Left lung (tissue), 4 donors: ENCODE measurements at regions not wholly inside any gene's neighbourhood (a gene's known extent, or its start where the extent isn't known, plus 50 kb on each side); places are given as distances from the start of the nearest gene placed in this dataset.

Experiments
- ATAC-seq: fragments of 200-7000 bp; cut with Tn5 transposase; one replicate; pipeline ENCODE4 v1.9.1; 2020; ENCODE audit warnings: moderate library complexity
- DNase-seq, 4 donors: peaks; one replicate each; pipeline ENCODE4 v3.0.0-alpha.2; 2013 to 2020
- H3K27ac ChIP-seq, 2 donors: fragments of 200-600 bp; sonication (generic) in 1 of 2; one replicate each; pipeline versions ENCODE4 v1.5.0 to v1.8.0; 2020 to 2021
- H3K27me3 ChIP-seq, 2 donors: fragments of 200-600 bp; sonication (generic) in 1 of 2; one replicate each; pipeline versions ENCODE4 v1.5.0 to v1.8.0; 2020 to 2021
- H3K36me3 ChIP-seq, 2 donors: fragments of 200-600 bp; sonication (generic) in 1 of 2; one replicate each; pipeline versions ENCODE4 v1.5.0 to v1.8.0; 2020 to 2021
- H3K4me1 ChIP-seq, 2 donors: fragments of 200-600 bp; one replicate each; pipeline ENCODE4 v1.8.0; 2021
- H3K4me3 ChIP-seq, 2 donors: fragments of 200-600 bp; sonication (generic) in 1 of 2; one replicate each; pipeline versions ENCODE4 v1.5.0 to v1.8.0; 2020 to 2021; ENCODE audit warnings: mild to moderate bottlenecking in 1 of 2
- H3K9me3 ChIP-seq, 2 donors: fragments of 200-600 bp; sonication (generic) in 1 of 2; one replicate each; pipeline versions ENCODE4 v1.5.0 to v1.8.0; 2020 to 2021
- intact Hi-C, 2 donors: fragments of 100-400 bp; cut with DNase I; formaldehyde crosslinking; loops; one replicate each; pipeline versions ENCODE4 v1.11.2 to v1.14.2; 2022
- TF ChIP-seq, protein P1 (sequence below), 2 donors: fragments of 200-600 bp; sonication (generic) in 1 of 2; IDR thresholded peaks; one replicate each; pipeline versions ENCODE4 v1.5.0 to v1.8.0; 2021; ENCODE audit warnings: antibody characterized with exemption in 2 of 2
- donor health status: DM: no; HTN: yes; CAD: no.
- donor health status: DM: no; HTN: no; CAD: no.

GRCh38 chr20:57860576-57860975 is 150.8 kb upstream of the PMEPA1 start:
- Histone ChIP-seq H3K9me3 (no peaks in the 10 kb centered on the region), H3K27ac (no peak overlapping the region), H3K27me3 (no peaks in the 10 kb centered on the region), H3K4me1 (no peaks in the 10 kb centered on the region), H3K4me3 (no peak overlapping the region), H3K36me3 (no peaks in the 10 kb centered on the region)
- DNase-seq (no peak), ATAC-seq (no peak)
- intact Hi-C loops = no loop called here
- TF ChIP-seq, protein P1, sequence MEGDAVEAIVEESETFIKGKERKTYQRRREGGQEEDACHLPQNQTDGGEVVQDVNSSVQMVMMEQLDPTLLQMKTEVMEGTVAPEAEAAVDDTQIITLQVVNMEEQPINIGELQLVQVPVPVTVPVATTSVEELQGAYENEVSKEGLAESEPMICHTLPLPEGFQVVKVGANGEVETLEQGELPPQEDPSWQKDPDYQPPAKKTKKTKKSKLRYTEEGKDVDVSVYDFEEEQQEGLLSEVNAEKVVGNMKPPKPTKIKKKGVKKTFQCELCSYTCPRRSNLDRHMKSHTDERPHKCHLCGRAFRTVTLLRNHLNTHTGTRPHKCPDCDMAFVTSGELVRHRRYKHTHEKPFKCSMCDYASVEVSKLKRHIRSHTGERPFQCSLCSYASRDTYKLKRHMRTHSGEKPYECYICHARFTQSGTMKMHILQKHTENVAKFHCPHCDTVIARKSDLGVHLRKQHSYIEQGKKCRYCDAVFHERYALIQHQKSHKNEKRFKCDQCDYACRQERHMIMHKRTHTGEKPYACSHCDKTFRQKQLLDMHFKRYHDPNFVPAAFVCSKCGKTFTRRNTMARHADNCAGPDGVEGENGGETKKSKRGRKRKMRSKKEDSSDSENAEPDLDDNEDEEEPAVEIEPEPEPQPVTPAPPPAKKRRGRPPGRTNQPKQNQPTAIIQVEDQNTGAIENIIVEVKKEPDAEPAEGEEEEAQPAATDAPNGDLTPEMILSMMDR (IDR thresholded peaks at IDR 0.05) = no peak

DNA sequence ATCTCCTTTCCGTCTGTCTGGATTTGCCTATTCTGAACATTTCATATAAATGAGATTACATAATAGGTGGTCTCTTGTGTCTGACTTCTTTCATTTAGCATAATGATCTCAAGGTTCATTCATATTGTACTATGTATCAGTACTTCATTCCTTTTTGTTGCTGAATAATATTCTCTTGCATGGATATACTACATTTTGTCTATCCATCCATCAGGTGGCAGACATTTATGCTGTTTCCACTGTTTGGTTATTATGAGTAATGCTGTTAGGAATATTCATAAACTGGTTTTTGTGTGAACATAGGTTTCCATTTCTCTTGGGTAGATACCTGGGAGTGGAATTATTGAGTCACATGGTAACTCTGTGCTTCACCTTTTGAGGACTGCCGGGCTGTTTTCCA is 148.2 kb upstream of the PMEPA1 start:
- intact Hi-C loops = no loop called here
- no peaks in the 10 kb centered on the region for H3K9me3 ChIP-seq
- ATAC-seq (no peak), DNase-seq (no peak)
- H3K27ac ChIP-seq = no peak overlapping the region
- TF ChIP-seq, protein P1 (IDR thresholded peaks at IDR 0.05) = no peak
- no peaks in the 10 kb centered on the region for H3K4me1 ChIP-seq
- H3K4me3 ChIP-seq = no peak overlapping the region
- H3K36me3 ChIP-seq = no peaks in the 10 kb centered on the region
- H3K27me3 ChIP-seq = no peaks in the 10 kb centered on the region

DNA sequence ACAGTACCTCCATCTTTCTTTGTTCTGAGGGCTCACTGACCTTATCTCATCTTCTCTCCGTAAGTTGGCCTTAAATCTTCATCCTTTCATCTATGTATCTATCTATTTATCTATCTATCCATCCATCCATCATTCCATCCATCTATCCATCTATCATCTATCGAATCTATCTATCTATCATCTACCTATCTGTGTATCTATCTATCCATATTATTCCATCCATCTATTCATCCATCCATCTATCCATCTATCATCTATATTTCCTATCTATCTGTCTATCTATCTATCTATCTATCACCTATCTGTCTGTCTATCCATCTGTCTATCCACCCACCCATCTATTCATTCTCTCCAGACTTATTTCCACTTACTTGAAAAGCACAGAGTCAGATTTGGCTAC is 147.3 kb upstream of the PMEPA1 start:
- Histone ChIP-seq H3K27ac (no peak overlapping the region), H3K36me3 (no peaks in the 10 kb centered on the region), H3K4me3 (no peak overlapping the region), H3K4me1 (no peaks in the 10 kb centered on the region), H3K27me3 (no peaks in the 10 kb centered on the region), H3K9me3 (no peaks in the 10 kb centered on the region)
- DNase-seq = no peak
- TF ChIP-seq, protein P1 (IDR thresholded peaks at IDR 0.05) = no peak
- ATAC-seq = no peak
- intact Hi-C loops = no loop called here

DNA sequence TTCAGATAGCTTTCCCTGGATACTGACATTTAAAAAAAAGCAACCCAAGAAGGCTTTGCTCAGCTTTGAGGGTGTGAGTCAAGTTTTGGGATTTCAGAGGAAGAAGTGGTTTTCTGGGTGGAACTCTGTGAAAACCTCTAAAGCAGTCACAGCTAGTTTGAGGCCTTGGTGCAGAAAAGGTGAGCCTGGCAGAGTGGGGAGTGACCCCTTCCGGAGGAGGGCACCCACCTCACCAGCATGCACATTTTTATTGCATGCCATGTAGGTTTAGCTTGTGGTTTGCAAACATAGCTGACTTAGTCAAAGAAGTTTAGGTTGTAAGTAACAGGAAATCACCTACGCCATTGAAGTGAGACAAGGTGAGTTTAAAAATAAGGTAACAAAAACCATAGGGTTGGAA is 146.8 kb upstream of the PMEPA1 start:
- ATAC-seq (no peak), DNase-seq (no peak)
- TF ChIP-seq, protein P1 (IDR thresholded peaks at IDR 0.05) = no peak
- intact Hi-C loops = no loop called here
- Histone ChIP-seq H3K36me3 (no peaks in the 10 kb centered on the region), H3K27me3 (no peaks in the 10 kb centered on the region), H3K4me3 (no peak overlapping the region), H3K9me3 (no peaks in the 10 kb centered on the region), H3K4me1 (no peaks in the 10 kb centered on the region), H3K27ac (no peak overlapping the region)

GRCh38 chr20:57851796-57852195 is 142.0 kb upstream of the PMEPA1 start:
- TF ChIP-seq, protein P1 (IDR thresholded peaks at IDR 0.05) = no peak
- ATAC-seq (no peak), DNase-seq (no peak)
- Histone ChIP-seq H3K27ac (no peak overlapping the region), H3K36me3 (no peaks in the 10 kb centered on the region), H3K9me3 (no peaks in the 10 kb centered on the region), H3K4me1 (no peaks in the 10 kb centered on the region), H3K4me3 (no peak overlapping the region), H3K27me3 (no peaks in the 10 kb centered on the region)
- intact Hi-C loops = no loop called here
